Prostate gland (tissue), 2 donors: ENCODE measurements at regions not wholly inside any gene's neighbourhood (a gene's known extent, or its start where the extent isn't known, plus 50 kb on each side); places are given as distances from the start of the nearest gene placed in this dataset.

Experiments
- DNase-seq: peaks from one replicate; pipeline ENCODE4 v3.0.0-alpha.2; 2019; ENCODE audit warnings: low spot score
- H3K27ac ChIP-seq, 2 donors: fragments of 200-600 bp; sonication (generic); 2 replicates each; pipeline ENCODE4 v1.5.1; 2017 to 2019
- H3K27me3 ChIP-seq: fragments of 200-600 bp; sonication (generic); replicated peaks from 2 replicates; pipeline ENCODE4 v1.5.1; 2019; ENCODE audit not compliant: insufficient read depth
- H3K36me3 ChIP-seq, 2 donors: fragments of 200-600 bp; sonication (generic); 1 replicate in 1 of 2; 2 replicates in 1 of 2; pipeline versions ENCODE4 v1.5.1 to v1.8.1; 2017 to 2019
- H3K4me1 ChIP-seq: fragments of 200-600 bp; sonication (generic); replicated peaks from 2 replicates; pipeline ENCODE4 v1.5.1; 2019
- H3K4me3 ChIP-seq, 2 donors: fragments of 200-600 bp; sonication (generic); 2 replicates each; pipeline ENCODE4 v1.5.1; 2017 to 2019
- H3K9me3 ChIP-seq: fragments of 200-600 bp; sonication (generic); 2 replicates; pipeline ENCODE4 v1.5.1; 2017
- CTCF ChIP-seq, 4 experiments: fragments of 200-600 bp in 2 of 4; fragments of 450-650 bp in 2 of 4; sonication (generic) in 2 of 4; IDR thresholded peaks; 1 replicate in 3 of 4; 2 replicates in 1 of 4; pipeline ENCODE4 v1.5.1; 2016 to 2019; ENCODE audit warnings: antibody characterized with exemption in 4 of 4, mild to moderate bottlenecking in 2 of 4, moderate library complexity in 2 of 4
- POLR2A ChIP-seq: fragments of 450-650 bp; IDR thresholded peaks from one replicate; pipeline ENCODE4 v1.6.1; 2016; ENCODE audit warnings: antibody characterized with exemption, mild to moderate bottlenecking
- POLR2AphosphoS5 ChIP-seq: sonication (generic); formaldehyde crosslinking; IDR thresholded peaks from one replicate; pipeline ENCODE4 v1.6.1; 2017; ENCODE audit warnings: antibody characterized with exemption
- WGBS: methylation state at CpG from one replicate; pipeline ENCODE4 v1.1.5; 2018; 5-methylcytosine and 5-hydroxymethylcytosine counted together
- intact Hi-C: fragments of 100-400 bp; cut with DNase I; formaldehyde crosslinking; loops from one replicate; pipeline ENCODE4 v1.14.2; 2022

- H3K27me3 ChIP-seq = no peaks in the 10 kb centered on the region
- H3K4me1 ChIP-seq = no peaks in the 10 kb centered on the region
- 52% methylated on average over 1 of the region's 1 CpG for WGBS
- no peak overlapping the region for H3K4me3 ChIP-seq
- TF ChIP-seq POLR2AphosphoS5 (no peak), POLR2A (no peak), CTCF (IDR thresholded peaks at IDR 0.05) (no peak)
- DNase-seq = no peak
- no peaks in the 10 kb centered on the region for H3K36me3 ChIP-seq
- intact Hi-C loops = no loop called here
- no peaks in the 10 kb centered on the region for H3K9me3 ChIP-seq
- no peak overlapping the region for H3K27ac ChIP-seq
Measured at GRCh38 chr5:89117124-89117644, 234.2 kb upstream of the MEF2C start.

GRCh38 chr5:89110916-89111646 is 228.1 kb upstream of the MEF2C start:
- H3K4me1 ChIP-seq = no peaks in the 10 kb centered on the region
- H3K9me3 ChIP-seq = no peaks in the 10 kb centered on the region
- intact Hi-C loops = no loop called here
- TF ChIP-seq POLR2A = no peak
- no peak for TF ChIP-seq CTCF (IDR thresholded peaks at IDR 0.05)
- TF ChIP-seq POLR2AphosphoS5 = no peak
- no peak overlapping the region for H3K4me3 ChIP-seq
- no peaks in the 10 kb centered on the region for H3K36me3 ChIP-seq
- H3K27me3 ChIP-seq = no peaks in the 10 kb centered on the region
- H3K27ac ChIP-seq = no peak overlapping the region
- DNase-seq = no peak
- WGBS = 77% methylated on average over 4 of the region's 4 CpGs

- 83% methylated on average over 1 of the region's 1 CpG for WGBS
- no peak overlapping the region for H3K4me3 ChIP-seq
- TF ChIP-seq POLR2A (no peak), POLR2AphosphoS5 (no peak), CTCF (IDR thresholded peaks at IDR 0.05) (no peak)
- H3K27ac ChIP-seq = no peak overlapping the region
- H3K4me1 ChIP-seq = no peaks in the 10 kb centered on the region
- DNase-seq = no peak
- H3K36me3 ChIP-seq = no peaks in the 10 kb centered on the region
- intact Hi-C loops = no loop called here
- H3K27me3 ChIP-seq = no peaks in the 10 kb centered on the region
- H3K9me3 ChIP-seq = no peaks in the 10 kb centered on the region
Measured at GRCh38 chr5:89106480-89106879, 223.5 kb upstream of the MEF2C start.

- no peaks in the 10 kb centered on the region for H3K4me1 ChIP-seq
- DNase-seq = no peak
- H3K27ac ChIP-seq = no peak overlapping the region
- intact Hi-C loops = no loop called here
- H3K36me3 ChIP-seq = no peaks in the 10 kb centered on the region
- H3K9me3 ChIP-seq = no peaks in the 10 kb centered on the region
- TF ChIP-seq POLR2A (no peak), CTCF (IDR thresholded peaks at IDR 0.05) (no peak), POLR2AphosphoS5 (no peak)
- no peaks in the 10 kb centered on the region for H3K27me3 ChIP-seq
- H3K4me3 ChIP-seq = no peak overlapping the region
- WGBS = 88% methylated on average over 2 of the region's 2 CpGs
Measured at GRCh38 chr5:89105836-89106235, 222.9 kb upstream of the MEF2C start.

DNA sequence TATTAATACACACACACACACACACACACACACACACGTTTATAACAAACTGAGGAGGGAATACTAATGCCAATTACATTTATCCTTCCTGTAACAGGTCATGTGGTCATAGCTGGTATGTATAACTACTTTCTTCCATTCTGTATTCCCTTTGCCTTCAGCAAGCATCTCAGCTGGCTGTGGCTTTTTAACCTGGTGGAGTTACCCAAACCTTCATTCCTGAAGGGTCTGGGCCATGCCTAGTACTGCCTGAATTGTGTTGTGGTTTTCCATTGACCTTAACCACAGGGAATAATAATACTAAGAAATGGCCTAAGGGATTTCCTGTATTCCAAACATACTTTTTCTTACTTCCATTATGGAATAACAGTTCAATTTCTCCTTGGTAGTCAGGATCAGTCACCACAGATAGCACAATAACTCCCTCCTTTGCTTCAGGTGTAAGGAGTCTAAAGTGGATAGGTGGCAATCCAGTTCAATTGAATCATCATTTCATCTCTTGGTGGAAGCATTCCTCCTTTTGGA is 222.2 kb upstream of the MEF2C start:
- TF ChIP-seq CTCF (IDR thresholded peaks at IDR 0.05) = no peak
- no peak for TF ChIP-seq POLR2AphosphoS5
- no peak for TF ChIP-seq POLR2A
- 0% methylated on average over 1 of the region's 1 CpG for WGBS

More for the DNA sequence above, 222.2 kb upstream of the MEF2C start:
- H3K4me3 ChIP-seq = no peak overlapping the region
- no peak overlapping the region for H3K27ac ChIP-seq
- H3K27me3 ChIP-seq = no peaks in the 10 kb centered on the region
- no peaks in the 10 kb centered on the region for H3K4me1 ChIP-seq
- no peaks in the 10 kb centered on the region for H3K36me3 ChIP-seq
- intact Hi-C loops = no loop called here
- H3K9me3 ChIP-seq = no peaks in the 10 kb centered on the region
- DNase-seq = no peak
